ENCODE measurements at regions not wholly inside any gene's neighbourhood (a gene's known extent, or its start where the extent isn't known, plus 50 kb on each side); places are given as distances from the start of the nearest gene placed in this dataset.
"Not testable (repeated sequence)": the region's sequence is repeated elsewhere in the genome, so short reads cannot be mapped to it uniquely, and the experiment has no call there.

GRCh38 chr21:13810559-13810958, 201.0 kb downstream of the POTED start:
- TF ChIP-seq, protein P1, sequence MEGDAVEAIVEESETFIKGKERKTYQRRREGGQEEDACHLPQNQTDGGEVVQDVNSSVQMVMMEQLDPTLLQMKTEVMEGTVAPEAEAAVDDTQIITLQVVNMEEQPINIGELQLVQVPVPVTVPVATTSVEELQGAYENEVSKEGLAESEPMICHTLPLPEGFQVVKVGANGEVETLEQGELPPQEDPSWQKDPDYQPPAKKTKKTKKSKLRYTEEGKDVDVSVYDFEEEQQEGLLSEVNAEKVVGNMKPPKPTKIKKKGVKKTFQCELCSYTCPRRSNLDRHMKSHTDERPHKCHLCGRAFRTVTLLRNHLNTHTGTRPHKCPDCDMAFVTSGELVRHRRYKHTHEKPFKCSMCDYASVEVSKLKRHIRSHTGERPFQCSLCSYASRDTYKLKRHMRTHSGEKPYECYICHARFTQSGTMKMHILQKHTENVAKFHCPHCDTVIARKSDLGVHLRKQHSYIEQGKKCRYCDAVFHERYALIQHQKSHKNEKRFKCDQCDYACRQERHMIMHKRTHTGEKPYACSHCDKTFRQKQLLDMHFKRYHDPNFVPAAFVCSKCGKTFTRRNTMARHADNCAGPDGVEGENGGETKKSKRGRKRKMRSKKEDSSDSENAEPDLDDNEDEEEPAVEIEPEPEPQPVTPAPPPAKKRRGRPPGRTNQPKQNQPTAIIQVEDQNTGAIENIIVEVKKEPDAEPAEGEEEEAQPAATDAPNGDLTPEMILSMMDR (optimal IDR thresholded peaks at IDR 0.05 in 1 of 3, IDR thresholded peaks at IDR 0.05 in 1 of 3, conservative IDR thresholded peaks at IDR 0.05 in 1 of 3; ENCODE audit: extremely low read depth in 1 of 3, insufficient read depth in 2 of 3, low read length in 3 of 3), result not testable (repeated sequence)
- TF ChIP-seq EZH2 (IDR thresholded peaks at IDR 0.05; ENCODE audit: low read length), result not testable (repeated sequence)

Data from keratinocyte (primary cell).